HL-60 (cell line): ENCODE measurements at regions not wholly inside any gene's neighbourhood (a gene's known extent, or its start where the extent isn't known, plus 50 kb on each side); places are given as distances from the start of the nearest gene placed in this dataset.

Experiments
- DNase-seq, 2 experiments: peaks; one replicate each; pipeline ENCODE4 v3.0.0-alpha.2; 2010 to 2020; ENCODE audit warnings: low read depth in 1 of 2, low spot score in 1 of 2
- H3K27ac ChIP-seq: fragments of 250-450 bp; sonication (Bioruptor Pico); replicated peaks from 2 replicates; pipeline ENCODE4 v1.5.1; 2020; ENCODE audit warnings: mild to moderate bottlenecking, moderate library complexity
- H3K27me3 ChIP-seq: fragments of 250-450 bp; sonication (Bioruptor Pico); 2 replicates; pipeline ENCODE4 v1.5.1; 2021; ENCODE audit warnings: mild to moderate bottlenecking, moderate library complexity; ENCODE audit not compliant: insufficient read depth, poor library complexity, severe bottlenecking
- H3K4me3 ChIP-seq: replicated peaks from 2 replicates; pipeline ENCODE4 v1.5.1; 2011; ENCODE audit warnings: mild to moderate bottlenecking, control low read depth, low read length; ENCODE audit not compliant: insufficient read depth
- GABPA ChIP-seq: IDR thresholded peaks from 2 replicates; pipeline ENCODE4 v1.6.1; 2012; ENCODE audit warnings: low read depth
- POLR2AphosphoS5 ChIP-seq: IDR thresholded peaks from 2 replicates; pipeline ENCODE4 v1.6.1; 2012; ENCODE audit warnings: low read depth
- SPI1 ChIP-seq: IDR thresholded peaks from 2 replicates; pipeline ENCODE4 v1.6.1; 2012; ENCODE audit warnings: low read depth, mild to moderate bottlenecking, borderline replicate concordance
- TF ChIP-seq, protein P1 (sequence below): IDR thresholded peaks from one replicate; pipeline ENCODE4 v1.5.1; 2011; ENCODE audit warnings: low read length, control low read depth, inconsistent platforms; ENCODE audit not compliant: insufficient read depth
- TF ChIP-seq, protein P2 (sequence below): IDR thresholded peaks from 2 replicates; pipeline ENCODE4 v1.6.1; 2012; ENCODE audit warnings: low read depth; ENCODE audit not compliant: insufficient replicate concordance

DNA sequence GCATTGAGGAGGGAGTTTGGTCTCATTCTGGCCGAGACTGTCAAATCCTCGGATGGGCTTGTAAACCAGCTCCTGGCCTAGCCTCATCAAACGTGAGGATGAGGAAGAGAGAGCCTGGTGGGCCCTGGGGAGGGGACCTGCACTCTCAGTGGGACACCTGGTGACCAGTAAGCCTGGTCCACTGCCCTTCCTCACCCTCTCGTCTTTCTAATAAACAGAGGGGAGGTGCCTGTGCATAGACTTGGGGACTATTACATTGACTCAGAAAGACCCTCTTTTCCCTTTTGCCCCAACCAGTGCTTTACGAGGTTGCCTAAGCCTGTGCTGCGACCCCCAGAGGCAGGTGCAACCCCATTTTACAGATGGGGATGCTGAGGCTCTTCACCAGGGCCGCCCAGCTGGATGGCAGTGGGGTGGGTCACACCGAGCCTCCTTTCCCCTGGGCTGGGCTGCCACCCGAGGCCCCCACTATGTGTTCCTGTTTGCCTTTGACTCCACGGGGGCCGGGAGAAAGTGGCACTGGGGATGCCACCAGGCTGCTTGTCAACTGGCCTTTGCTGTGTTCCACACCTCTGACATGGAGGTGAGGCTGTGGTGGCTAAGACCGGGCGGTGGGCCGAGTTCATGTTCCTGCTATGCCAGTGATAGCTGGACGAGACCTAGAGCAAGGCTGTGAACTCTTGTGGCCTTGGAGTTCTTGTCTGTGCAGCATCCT, 85.9 kb downstream of the GLI2 start:
- no peak overlapping the region for H3K4me3 ChIP-seq
- TF ChIP-seq, protein P1, sequence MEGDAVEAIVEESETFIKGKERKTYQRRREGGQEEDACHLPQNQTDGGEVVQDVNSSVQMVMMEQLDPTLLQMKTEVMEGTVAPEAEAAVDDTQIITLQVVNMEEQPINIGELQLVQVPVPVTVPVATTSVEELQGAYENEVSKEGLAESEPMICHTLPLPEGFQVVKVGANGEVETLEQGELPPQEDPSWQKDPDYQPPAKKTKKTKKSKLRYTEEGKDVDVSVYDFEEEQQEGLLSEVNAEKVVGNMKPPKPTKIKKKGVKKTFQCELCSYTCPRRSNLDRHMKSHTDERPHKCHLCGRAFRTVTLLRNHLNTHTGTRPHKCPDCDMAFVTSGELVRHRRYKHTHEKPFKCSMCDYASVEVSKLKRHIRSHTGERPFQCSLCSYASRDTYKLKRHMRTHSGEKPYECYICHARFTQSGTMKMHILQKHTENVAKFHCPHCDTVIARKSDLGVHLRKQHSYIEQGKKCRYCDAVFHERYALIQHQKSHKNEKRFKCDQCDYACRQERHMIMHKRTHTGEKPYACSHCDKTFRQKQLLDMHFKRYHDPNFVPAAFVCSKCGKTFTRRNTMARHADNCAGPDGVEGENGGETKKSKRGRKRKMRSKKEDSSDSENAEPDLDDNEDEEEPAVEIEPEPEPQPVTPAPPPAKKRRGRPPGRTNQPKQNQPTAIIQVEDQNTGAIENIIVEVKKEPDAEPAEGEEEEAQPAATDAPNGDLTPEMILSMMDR, result no peak
- TF ChIP-seq SPI1, result no peak
- no peak for TF ChIP-seq GABPA
- H3K27ac ChIP-seq, result no peak overlapping the region
- no peaks in the 10 kb centered on the region for H3K27me3 ChIP-seq
- DNase-seq, result no peak

DNA sequence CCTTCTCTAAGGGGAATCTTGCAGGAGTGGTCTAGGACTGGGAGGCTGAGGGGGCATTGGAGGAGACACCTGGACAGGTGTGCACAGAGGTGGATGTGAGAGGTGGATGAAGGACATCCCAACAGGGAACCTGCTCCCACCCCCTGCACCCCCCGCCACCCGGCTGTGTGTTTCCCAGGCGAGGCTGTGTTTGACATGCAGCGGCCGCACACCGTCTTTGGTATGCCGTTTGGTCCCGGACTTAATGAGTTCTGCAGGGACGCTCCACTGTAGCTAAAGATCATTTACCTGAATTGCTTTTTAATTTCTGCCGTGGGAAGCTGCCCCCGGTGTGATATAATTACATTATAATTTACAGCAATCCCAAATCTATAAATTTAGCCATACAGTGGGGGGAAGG, 87.3 kb downstream of the GLI2 start:
- DNase-seq, result no peak
- H3K27me3 ChIP-seq, result no peaks in the 10 kb centered on the region
- no peak overlapping the region for H3K4me3 ChIP-seq
- H3K27ac ChIP-seq, result no peak overlapping the region
- TF ChIP-seq POLR2AphosphoS5 (no peak), SPI1 (no peak), GABPA (no peak)
- TF ChIP-seq, protein P1, result no peak
- TF ChIP-seq, protein P2, sequence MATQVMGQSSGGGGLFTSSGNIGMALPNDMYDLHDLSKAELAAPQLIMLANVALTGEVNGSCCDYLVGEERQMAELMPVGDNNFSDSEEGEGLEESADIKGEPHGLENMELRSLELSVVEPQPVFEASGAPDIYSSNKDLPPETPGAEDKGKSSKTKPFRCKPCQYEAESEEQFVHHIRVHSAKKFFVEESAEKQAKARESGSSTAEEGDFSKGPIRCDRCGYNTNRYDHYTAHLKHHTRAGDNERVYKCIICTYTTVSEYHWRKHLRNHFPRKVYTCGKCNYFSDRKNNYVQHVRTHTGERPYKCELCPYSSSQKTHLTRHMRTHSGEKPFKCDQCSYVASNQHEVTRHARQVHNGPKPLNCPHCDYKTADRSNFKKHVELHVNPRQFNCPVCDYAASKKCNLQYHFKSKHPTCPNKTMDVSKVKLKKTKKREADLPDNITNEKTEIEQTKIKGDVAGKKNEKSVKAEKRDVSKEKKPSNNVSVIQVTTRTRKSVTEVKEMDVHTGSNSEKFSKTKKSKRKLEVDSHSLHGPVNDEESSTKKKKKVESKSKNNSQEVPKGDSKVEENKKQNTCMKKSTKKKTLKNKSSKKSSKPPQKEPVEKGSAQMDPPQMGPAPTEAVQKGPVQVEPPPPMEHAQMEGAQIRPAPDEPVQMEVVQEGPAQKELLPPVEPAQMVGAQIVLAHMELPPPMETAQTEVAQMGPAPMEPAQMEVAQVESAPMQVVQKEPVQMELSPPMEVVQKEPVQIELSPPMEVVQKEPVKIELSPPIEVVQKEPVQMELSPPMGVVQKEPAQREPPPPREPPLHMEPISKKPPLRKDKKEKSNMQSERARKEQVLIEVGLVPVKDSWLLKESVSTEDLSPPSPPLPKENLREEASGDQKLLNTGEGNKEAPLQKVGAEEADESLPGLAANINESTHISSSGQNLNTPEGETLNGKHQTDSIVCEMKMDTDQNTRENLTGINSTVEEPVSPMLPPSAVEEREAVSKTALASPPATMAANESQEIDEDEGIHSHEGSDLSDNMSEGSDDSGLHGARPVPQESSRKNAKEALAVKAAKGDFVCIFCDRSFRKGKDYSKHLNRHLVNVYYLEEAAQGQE, result no peak

DNA sequence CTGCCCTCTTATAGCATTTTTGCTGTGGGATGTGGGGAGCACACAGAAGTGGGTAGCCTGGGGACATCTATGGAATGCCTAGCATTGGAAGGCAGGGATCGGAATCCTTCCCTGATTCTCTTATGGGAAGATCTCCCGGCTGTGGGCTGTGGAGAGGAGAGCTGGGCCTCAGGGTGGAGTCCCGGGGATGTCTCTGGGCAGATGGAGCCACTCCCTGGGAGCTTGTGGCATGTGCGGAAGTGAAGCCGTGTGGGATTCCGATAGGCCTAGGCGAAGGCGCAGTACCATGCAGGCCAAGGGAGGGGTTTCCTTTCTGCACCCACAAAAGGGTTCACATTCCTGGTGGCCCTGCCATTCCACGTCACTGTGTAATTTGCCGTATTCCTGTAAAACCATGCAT, 87.9 kb downstream of the GLI2 start:
- TF ChIP-seq, protein P1, result no peak
- no peak for TF ChIP-seq SPI1
- TF ChIP-seq, protein P2, result no peak
- TF ChIP-seq GABPA, result no peak
- TF ChIP-seq POLR2AphosphoS5, result no peak
- no peak overlapping the region for H3K4me3 ChIP-seq
- H3K27ac ChIP-seq, result no peak overlapping the region
- no peaks in the 10 kb centered on the region for H3K27me3 ChIP-seq
- DNase-seq, result no peak

DNA sequence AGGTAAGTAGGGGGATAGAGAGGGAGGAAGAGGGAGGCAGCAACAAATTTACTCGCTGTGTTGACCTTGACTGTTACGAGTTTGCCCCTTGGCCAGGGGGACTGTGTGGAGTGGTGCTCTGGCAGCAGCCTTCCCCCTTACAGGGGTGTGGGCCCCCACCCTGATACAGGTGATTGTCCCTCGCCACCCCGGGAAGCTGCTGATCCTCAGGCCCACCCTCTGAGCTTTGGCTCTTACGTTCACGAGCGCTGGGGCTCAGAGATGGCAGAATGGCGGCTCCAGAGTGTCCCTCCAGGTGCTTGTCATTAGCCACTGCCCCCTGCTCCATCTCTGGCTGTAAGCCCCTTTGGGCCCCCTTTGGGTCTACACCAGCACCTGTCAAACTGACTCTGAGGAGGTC, 88.6 kb downstream of the GLI2 start:
- DNase-seq, result no peak
- TF ChIP-seq GABPA (no peak), SPI1 (no peak), POLR2AphosphoS5 (no peak)
- TF ChIP-seq, protein P1, result no peak
- TF ChIP-seq, protein P2, result no peak
- Histone ChIP-seq H3K27me3 (no peaks in the 10 kb centered on the region), H3K27ac (no peak overlapping the region), H3K4me3 (no peak overlapping the region)
